ENCODE measurements at regions not wholly inside any gene's neighbourhood (a gene's known extent, or its start where the extent isn't known, plus 50 kb on each side); places are given as distances from the start of the nearest gene placed in this dataset.
"Not testable (repeated sequence)": the region's sequence is repeated elsewhere in the genome, so short reads cannot be mapped to it uniquely, and the experiment has no call there.

GRCh38 chr3:148540266-148540665 is 157.4 kb upstream of the AGTR1 start:
- intact Hi-C loops (cut with micrococcal nuclease): no loop called here

DNA sequence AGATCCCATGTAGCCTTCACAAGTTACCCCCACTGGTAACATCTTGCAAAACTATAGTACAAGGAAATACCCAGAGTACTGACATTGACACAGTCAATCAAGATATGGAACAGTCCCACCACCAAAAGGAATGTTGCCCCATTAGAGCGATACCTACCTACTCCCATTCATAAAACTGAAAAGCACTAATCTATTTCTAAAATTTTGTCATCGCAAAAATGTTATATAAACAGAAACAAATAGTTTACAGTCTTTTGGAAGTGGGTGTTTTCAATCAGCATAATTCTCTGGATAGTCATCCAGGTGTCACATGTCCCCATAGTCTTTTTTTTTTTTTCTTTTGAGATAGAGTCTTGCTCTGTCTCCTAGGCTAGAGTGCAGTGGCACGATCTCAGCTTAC is 156.9 kb upstream of the AGTR1 start:
- intact Hi-C loops (cut with micrococcal nuclease): no loop called here

- intact Hi-C loops (cut with micrococcal nuclease): no loop called here
These were observed 150.7 kb upstream of the AGTR1 start for GRCh38 chr3:148546959-148547358.

GRCh38 chr3:148551767-148552260 is 145.9 kb upstream of the AGTR1 start:
- intact Hi-C loops (cut with micrococcal nuclease): no loop called here

- intact Hi-C loops (cut with micrococcal nuclease): no loop called here
These were observed 143.3 kb upstream of the AGTR1 start for GRCh38 chr3:148554367-148554766.

DNA sequence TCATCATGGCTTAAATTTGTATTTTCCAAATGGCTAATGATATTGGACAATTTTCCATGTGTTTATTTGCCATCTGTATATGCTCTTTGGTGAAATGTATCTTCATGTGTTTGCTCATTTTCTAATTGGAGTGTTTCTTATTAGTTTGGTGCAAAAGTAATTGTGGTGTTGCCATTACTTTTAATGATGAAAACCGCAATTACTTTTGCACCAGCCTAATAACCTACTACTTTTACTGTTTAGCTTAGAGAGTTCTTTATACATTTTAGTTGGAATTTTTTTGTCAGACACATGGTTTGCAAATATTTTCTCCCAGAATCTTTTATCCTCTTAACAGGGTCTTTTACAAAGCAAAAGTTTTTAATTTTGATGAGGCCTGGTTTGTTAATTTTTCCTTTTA is 141.0 kb upstream of the AGTR1 start:
- intact Hi-C loops (cut with micrococcal nuclease): no loop called here

GRCh38 chr3:148577579-148577978 is 120.1 kb upstream of the AGTR1 start:
- intact Hi-C loops (cut with micrococcal nuclease): not testable (repeated sequence)

GRCh38 chr3:148582126-148582525 is 115.6 kb upstream of the AGTR1 start:
- intact Hi-C loops (cut with micrococcal nuclease): no loop called here

DNA sequence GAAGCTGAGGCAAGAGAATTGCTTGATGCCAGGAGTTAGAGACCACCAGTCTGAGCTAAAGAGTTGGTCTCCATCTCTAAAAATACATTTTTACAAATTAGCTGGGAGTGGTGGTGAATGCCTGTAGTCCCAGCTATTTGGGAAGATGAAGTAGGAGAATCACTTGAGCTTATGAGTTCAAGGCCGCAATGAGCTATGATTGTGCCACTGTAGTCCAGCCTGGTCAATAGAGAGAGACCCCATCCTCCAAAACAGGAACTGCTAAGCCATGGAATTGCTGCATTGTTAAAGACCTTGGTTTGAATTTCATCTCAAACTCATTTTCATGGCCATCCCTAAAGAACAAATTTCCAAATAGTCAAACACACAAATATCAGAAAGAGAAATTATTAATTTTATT is 113.9 kb upstream of the AGTR1 start:
- intact Hi-C loops (cut with micrococcal nuclease): no loop called here

GRCh38 chr3:148584438-148584837 is 113.3 kb upstream of the AGTR1 start:
- intact Hi-C loops (cut with micrococcal nuclease): no loop called here

DNA sequence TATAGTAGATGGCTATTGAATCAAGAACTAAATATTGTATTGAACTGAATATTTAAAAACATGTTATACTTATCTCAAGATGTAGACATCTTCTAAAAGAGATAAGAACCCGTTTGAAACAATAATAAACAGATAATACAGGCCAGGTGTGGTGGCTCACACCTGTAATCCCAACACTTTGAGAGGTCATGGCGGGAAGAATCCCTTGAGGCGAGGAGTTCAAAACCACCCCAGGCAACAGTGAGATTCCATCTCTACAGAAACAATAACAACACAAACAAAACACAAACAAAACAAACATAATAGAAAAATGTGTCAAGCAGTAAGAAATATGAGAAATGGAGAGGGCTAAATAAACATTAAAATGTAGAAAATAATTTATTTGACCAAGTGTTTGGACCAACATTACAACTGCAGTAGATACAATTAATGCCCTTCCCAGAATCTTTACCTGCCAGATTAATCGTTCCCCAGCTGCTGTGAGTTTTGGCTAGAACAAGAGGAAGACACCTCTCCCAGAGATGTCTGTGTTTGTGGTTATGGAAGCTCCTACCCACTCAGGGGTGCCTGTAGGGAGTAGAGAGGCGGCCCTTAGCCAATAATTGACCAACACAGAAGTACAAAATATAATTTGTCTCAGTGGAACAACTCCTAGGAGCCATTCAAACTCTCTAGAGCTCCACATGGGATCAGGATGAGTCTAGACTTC is 111.9 kb upstream of the AGTR1 start:
- intact Hi-C loops (cut with micrococcal nuclease): no loop called here

DNA sequence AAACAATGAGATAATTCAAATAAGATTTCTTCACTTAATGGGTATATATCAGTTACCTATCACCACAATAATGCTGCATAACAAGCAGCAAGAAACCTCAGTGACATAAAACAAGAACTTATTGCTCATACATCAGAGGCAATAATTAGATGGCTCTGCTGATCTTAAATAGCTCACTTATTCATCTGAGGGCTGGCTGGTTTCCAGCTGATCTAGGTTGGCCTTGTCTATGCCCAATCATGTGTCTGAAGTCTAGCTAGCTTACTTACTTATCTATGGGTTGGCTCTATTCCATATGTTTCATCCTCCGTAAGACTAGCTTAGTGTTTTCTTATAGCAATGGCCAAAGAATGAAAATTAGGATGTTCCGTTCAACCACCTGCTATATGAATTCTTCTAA is 109.4 kb upstream of the AGTR1 start:
- intact Hi-C loops (cut with micrococcal nuclease): no loop called here

DNA sequence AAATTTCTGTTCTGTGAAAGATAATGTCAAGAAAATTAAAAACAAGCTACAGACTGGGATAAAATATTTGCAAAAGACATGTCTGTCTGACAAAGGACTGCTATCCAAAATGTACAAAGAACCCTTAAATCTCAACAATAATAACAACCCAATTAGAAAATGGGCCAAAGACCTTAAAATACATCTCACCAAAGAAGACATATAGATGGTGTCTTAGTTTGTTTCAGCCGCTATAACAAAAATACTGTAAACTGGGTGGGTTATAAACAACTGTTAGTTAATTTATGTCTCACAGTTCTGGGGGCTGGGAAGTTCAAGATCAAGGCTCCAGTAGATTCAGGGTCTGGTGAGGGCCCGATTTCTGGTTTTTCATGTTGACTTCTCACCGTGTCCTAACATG is 106.2 kb upstream of the AGTR1 start:
- intact Hi-C loops (cut with micrococcal nuclease): no loop called here

DNA sequence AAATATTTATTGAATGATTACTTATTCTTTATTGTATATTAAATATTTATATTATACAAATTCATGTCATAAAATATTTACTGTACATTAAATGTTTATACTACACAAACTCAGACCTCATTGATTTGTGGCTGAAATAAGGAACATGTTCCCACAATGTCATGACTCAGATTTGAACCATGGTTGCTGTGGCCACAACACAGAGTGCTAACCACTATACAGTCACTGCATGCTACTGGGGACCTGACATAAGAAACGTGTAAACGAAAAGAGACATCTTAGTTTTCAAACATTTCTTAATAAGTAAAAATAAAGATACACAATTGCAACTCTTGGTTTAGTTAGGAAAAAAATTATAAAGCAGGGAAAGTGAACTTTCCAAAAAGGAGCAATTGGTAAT is 99.1 kb upstream of the AGTR1 start:
- intact Hi-C loops (cut with micrococcal nuclease): no loop called here

GRCh38 chr3:148599481-148599880 is 98.2 kb upstream of the AGTR1 start:
- intact Hi-C loops (cut with micrococcal nuclease): no loop called here

- intact Hi-C loops (cut with micrococcal nuclease): no loop called here
These were observed 97.3 kb upstream of the AGTR1 start for GRCh38 chr3:148600440-148600839.

- intact Hi-C loops (cut with micrococcal nuclease): no loop called here
These were observed 96.6 kb upstream of the AGTR1 start for GRCh38 chr3:148600902-148601765.

DNA sequence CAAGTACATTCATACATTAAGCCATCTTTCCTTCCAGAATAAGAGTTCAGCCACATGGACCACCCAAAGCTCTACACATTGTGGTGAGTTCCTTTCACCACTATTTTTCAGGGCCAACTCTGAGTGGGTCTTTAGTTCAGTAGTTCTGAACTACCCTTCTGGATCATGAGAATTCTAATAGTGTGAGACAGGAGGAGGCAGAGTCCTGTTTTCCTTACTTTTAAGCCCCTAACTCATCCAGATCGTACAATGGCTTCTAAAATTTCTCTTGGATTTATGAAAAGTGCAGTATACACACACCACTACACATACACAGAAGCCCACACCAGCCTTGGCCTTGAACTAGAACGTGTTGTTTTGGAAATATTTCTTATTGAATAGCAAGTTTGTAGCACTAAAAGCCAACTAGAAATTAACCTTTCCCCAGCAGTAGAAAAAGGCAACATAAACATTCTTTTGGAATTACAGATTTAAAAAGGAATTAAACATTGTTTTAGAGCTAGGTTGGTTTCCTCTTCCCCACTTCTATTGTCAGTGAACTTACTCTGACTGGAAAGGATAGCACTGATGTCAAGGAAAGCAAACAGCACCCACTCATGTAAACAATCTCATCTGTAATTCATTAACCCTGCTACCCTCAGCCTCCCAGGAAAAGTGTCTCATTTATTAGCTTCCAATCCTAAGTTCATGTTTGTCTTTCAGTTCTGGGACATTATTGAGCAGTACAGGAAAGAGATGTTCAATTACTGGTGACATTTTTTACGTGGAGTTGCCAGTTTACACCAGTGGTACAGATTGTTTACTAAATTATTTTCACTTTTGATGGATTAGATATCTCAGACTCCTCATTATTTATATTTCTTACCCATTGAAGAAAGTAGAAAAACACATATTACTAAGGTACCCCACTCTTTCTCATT is 95.7 kb upstream of the AGTR1 start:
- intact Hi-C loops (cut with micrococcal nuclease): no loop called here

DNA sequence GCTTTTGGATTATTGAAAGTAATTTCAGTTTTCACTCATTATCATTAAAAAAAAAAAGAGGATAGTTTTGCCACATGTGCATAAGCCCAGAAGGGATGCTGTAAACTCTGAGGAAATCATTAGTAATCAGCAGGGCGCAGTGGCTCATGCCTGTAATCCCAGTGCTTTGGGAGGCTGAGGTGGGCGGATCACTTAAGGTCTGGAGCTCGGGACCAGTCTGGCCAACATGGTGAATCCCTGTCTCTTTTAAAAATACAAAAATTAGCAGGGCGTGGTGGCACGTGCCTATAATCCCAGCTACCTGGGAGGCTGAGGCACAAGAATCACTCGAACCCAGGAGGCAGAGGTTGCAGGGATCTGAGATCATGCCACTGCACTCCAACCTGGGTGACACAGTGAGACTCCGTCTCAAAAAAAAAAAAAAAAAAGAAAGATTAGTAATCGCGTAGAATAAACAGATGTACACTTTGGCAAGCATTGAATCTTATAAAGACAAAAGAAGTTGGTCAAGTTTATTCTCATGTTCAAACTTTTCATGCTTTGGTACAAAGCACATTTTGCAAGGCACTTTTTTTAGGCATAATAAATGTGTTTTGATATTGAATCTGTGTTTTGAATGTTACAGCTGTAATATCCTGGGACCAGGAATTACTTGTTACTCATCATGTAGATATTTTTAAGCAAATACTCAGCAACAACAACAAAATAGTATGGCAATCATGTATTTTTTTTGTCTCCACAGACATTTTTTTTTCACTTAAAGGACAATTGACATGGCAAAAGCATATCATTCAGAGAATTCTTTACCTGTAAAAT is 93.2 kb upstream of the AGTR1 start:
- intact Hi-C loops (cut with micrococcal nuclease): no loop called here

- intact Hi-C loops (cut with micrococcal nuclease): no loop called here
These were observed 92.2 kb upstream of the AGTR1 start for GRCh38 chr3:148605521-148605920.

DNA sequence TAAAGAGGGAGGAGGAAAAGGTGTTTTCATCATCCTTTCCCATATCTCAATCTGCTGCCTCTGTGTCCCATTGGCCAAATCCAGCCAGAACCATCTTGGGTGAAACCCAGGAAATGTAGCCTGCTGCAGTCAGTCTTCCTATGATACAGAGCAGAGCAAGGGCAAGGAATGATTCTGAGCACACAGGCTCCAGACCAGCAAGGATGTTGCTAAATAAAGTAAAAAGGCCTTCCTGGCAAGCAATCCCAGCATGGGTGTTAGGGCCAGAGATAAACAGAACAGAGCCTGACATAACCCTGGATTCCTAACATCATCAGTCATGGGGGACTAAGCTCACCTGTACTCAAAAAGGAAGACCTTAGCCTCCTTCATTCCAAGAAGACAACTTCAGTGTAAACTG is 90.7 kb upstream of the AGTR1 start:
- intact Hi-C loops (cut with micrococcal nuclease): no loop called here
